ENCODE measurements at regions not wholly inside any gene's neighbourhood (a gene's known extent, or its start where the extent isn't known, plus 50 kb on each side); places are given as distances from the start of the nearest gene placed in this dataset.

DNA sequence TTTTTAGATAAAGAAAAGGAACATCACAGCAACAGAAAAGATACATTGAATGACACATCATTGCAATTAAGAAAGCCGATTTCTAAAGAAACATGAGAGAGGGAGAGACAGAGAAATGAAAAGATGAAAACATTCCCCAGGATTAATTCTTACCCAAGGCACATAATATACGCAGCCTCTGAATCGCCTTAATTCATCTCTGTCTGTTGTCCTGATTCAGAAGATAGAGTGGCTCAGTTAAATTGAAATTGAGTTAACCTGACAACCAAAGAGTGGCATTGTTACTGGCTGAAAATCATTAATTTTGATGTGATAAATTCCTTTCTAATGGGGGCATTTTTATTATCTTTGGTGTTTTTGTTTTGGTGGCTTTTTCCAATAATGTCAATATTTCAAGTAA is 701.9 kb downstream of the EDEM1 start:
- DNase-seq (ENCODE audit: low read depth) (no peak), FAIRE-seq (no peak)
- H3K27ac Mint-ChIP-seq (ENCODE audit: unreplicated experiment), result no peak overlapping the region
- no peak overlapping the region for H3K4me3 Mint-ChIP-seq (ENCODE audit: unreplicated experiment)
- Histone ChIP-seq H3K9ac (ENCODE audit: low read length) (no peak overlapping the region), H3K4me2 (ENCODE audit: low read length) (no peak overlapping the region), H3K79me2 (ENCODE audit: insufficient read depth, low read length) (no peaks in the 10 kb centered on the region), H4K20me1 (ENCODE audit: insufficient read depth, low read length) (no peaks in the 10 kb centered on the region), H3K4me3 (ENCODE audit: insufficient read depth, low read depth, low read length) (no peak overlapping the region), H3K27me3 (ENCODE audit: insufficient read depth, low read length) (no peaks in the 10 kb centered on the region), H3K9me3 (ENCODE audit: insufficient read depth, low read depth, low read length) (no peaks in the 10 kb centered on the region), H3K27ac (ENCODE audit: low read depth, low read length) (no peak overlapping the region), H3K36me3 (ENCODE audit: insufficient read depth, low read length) (no peaks in the 10 kb centered on the region), H3K4me1 (ENCODE audit: insufficient read depth, low read length) (no peaks in the 10 kb centered on the region), H2AFZ (ENCODE audit: low read depth, low read length) (no peak overlapping the region)
- H3K36me3 Mint-ChIP-seq (ENCODE audit: low read depth, unreplicated experiment), result no peaks in the 10 kb centered on the region
- no peak for TF ChIP-seq EZH2 (IDR thresholded peaks at IDR 0.05; ENCODE audit: insufficient read depth, low read length)
- TF ChIP-seq, protein P1, sequence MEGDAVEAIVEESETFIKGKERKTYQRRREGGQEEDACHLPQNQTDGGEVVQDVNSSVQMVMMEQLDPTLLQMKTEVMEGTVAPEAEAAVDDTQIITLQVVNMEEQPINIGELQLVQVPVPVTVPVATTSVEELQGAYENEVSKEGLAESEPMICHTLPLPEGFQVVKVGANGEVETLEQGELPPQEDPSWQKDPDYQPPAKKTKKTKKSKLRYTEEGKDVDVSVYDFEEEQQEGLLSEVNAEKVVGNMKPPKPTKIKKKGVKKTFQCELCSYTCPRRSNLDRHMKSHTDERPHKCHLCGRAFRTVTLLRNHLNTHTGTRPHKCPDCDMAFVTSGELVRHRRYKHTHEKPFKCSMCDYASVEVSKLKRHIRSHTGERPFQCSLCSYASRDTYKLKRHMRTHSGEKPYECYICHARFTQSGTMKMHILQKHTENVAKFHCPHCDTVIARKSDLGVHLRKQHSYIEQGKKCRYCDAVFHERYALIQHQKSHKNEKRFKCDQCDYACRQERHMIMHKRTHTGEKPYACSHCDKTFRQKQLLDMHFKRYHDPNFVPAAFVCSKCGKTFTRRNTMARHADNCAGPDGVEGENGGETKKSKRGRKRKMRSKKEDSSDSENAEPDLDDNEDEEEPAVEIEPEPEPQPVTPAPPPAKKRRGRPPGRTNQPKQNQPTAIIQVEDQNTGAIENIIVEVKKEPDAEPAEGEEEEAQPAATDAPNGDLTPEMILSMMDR (IDR thresholded peaks at IDR 0.05; ENCODE audit: insufficient read depth, low read depth, low read length), result no peak
- H3K4me1 Mint-ChIP-seq (ENCODE audit: low read depth, unreplicated experiment), result no peaks in the 10 kb centered on the region
- no peaks in the 10 kb centered on the region for H3K9me3 Mint-ChIP-seq (ENCODE audit: unreplicated experiment)
- H3K27me3 Mint-ChIP-seq (ENCODE audit: low read depth, unreplicated experiment), result no peaks in the 10 kb centered on the region

DNA sequence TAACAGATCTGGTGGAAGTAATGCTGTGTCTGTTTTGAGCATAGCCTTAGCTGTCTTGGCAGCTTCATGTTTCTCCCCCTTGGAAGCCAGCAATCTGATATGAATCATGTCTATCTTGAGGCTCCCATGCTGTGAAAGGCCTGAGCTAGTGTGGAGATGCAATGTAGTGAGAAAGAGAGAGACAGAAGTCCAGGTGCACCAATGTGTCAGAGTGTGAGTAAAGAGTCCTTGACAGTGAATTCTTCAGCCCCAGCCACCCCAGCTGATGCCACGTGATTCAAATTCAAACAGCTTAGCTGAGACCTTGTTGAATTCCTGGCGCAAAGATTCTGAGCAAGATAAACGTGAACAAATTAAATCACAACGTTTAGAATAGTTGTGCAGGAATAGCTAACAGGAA is 704.2 kb downstream of the EDEM1 start:
- Histone ChIP-seq H3K36me3 (ENCODE audit: insufficient read depth, low read length) (no peaks in the 10 kb centered on the region), H3K4me1 (ENCODE audit: insufficient read depth, low read length) (no peaks in the 10 kb centered on the region), H3K79me2 (ENCODE audit: insufficient read depth, low read length) (no peaks in the 10 kb centered on the region), H3K27me3 (ENCODE audit: insufficient read depth, low read length) (no peaks in the 10 kb centered on the region), H3K4me2 (ENCODE audit: low read length) (no peak overlapping the region), H3K4me3 (ENCODE audit: insufficient read depth, low read depth, low read length) (no peak overlapping the region), H4K20me1 (ENCODE audit: insufficient read depth, low read length) (no peaks in the 10 kb centered on the region), H3K9me3 (ENCODE audit: insufficient read depth, low read depth, low read length) (no peaks in the 10 kb centered on the region), H3K27ac (ENCODE audit: low read depth, low read length) (no peak overlapping the region), H2AFZ (ENCODE audit: low read depth, low read length) (no peak overlapping the region), H3K9ac (ENCODE audit: low read length) (no peak overlapping the region)
- Mint-ChIP-seq H3K4me3 (ENCODE audit: unreplicated experiment) (no peak overlapping the region), H3K27me3 (ENCODE audit: low read depth, unreplicated experiment) (no peaks in the 10 kb centered on the region), H3K36me3 (ENCODE audit: low read depth, unreplicated experiment) (no peaks in the 10 kb centered on the region), H3K9me3 (ENCODE audit: unreplicated experiment) (no peaks in the 10 kb centered on the region), H3K27ac (ENCODE audit: unreplicated experiment) (no peak overlapping the region), H3K4me1 (ENCODE audit: low read depth, unreplicated experiment) (no peaks in the 10 kb centered on the region)
- DNase-seq (ENCODE audit: low read depth) (no peak), FAIRE-seq (no peak)
- TF ChIP-seq, protein P1 (IDR thresholded peaks at IDR 0.05; ENCODE audit: insufficient read depth, low read depth, low read length), result no peak
- TF ChIP-seq EZH2 (IDR thresholded peaks at IDR 0.05; ENCODE audit: insufficient read depth, low read length), result no peak

DNA sequence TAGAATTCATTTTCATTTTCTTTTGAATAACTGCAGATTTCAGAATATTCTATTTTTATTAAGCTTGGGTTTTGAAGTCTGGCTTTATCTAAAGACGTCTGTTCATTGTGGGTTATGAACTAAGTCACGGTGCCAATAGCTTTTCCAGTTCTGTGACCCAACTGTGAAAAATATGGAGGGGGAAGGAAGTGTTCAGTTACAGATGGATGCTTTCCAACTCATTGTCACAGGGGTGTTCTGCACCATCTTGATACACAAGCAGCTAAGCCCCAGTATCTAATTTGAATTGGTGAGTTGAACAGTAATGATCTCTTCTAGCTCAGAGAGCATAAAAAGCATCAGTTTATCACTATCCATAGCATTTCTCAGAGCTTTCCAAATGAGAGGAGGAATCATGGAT is 710.6 kb downstream of the EDEM1 start:
- Mint-ChIP-seq H3K9me3 (ENCODE audit: unreplicated experiment) (no peaks in the 10 kb centered on the region), H3K4me3 (ENCODE audit: unreplicated experiment) (no peak overlapping the region), H3K36me3 (ENCODE audit: low read depth, unreplicated experiment) (no peaks in the 10 kb centered on the region), H3K4me1 (ENCODE audit: low read depth, unreplicated experiment) (no peaks in the 10 kb centered on the region), H3K27me3 (ENCODE audit: low read depth, unreplicated experiment) (no peaks in the 10 kb centered on the region), H3K27ac (ENCODE audit: unreplicated experiment) (no peak overlapping the region)
- H2AFZ ChIP-seq (ENCODE audit: low read depth, low read length), result no peak overlapping the region
- no peak overlapping the region for H3K27ac ChIP-seq (ENCODE audit: low read depth, low read length)
- FAIRE-seq, result no peak
- TF ChIP-seq, protein P1 (IDR thresholded peaks at IDR 0.05; ENCODE audit: insufficient read depth, low read depth, low read length), result no peak
- no peak for TF ChIP-seq EZH2 (IDR thresholded peaks at IDR 0.05; ENCODE audit: insufficient read depth, low read length)
- H3K9me3 ChIP-seq (ENCODE audit: insufficient read depth, low read depth, low read length), result no peaks in the 10 kb centered on the region
- H3K9ac ChIP-seq (ENCODE audit: low read length), result no peak overlapping the region
- no peaks in the 10 kb centered on the region for H3K36me3 ChIP-seq (ENCODE audit: insufficient read depth, low read length)
- H3K4me3 ChIP-seq (ENCODE audit: insufficient read depth, low read depth, low read length), result no peak overlapping the region
- no peaks in the 10 kb centered on the region for H3K79me2 ChIP-seq (ENCODE audit: insufficient read depth, low read length)
- no peak for DNase-seq (ENCODE audit: low read depth)
- no peaks in the 10 kb centered on the region for H3K27me3 ChIP-seq (ENCODE audit: insufficient read depth, low read length)
- H4K20me1 ChIP-seq (ENCODE audit: insufficient read depth, low read length), result no peaks in the 10 kb centered on the region
- H3K4me2 ChIP-seq (ENCODE audit: low read length), result no peak overlapping the region
- no peaks in the 10 kb centered on the region for H3K4me1 ChIP-seq (ENCODE audit: insufficient read depth, low read length)
